ENCODE measurements at regions not wholly inside any gene's neighbourhood (a gene's known extent, or its start where the extent isn't known, plus 50 kb on each side); places are given as distances from the start of the nearest gene placed in this dataset.

- Histone ChIP-seq H3K9me3 (ENCODE audit: control insufficient read depth, insufficient read depth, low read length) (no peaks in the 10 kb centered on the region), H3K4me1 (ENCODE audit: insufficient read depth, low read length) (no peaks in the 10 kb centered on the region), H3K36me3 (ENCODE audit: insufficient read depth, low read length) (no peaks in the 10 kb centered on the region)
These were observed 207.1 kb upstream of the RHOBTB1 start for GRCh38 chr10:61151059-61151458.

GRCh38 chr10:61148451-61148850 is 204.5 kb upstream of the RHOBTB1 start:
- Histone ChIP-seq H3K9me3 (ENCODE audit: control insufficient read depth, insufficient read depth, low read length) (no peaks in the 10 kb centered on the region), H3K9ac (ENCODE audit: low read depth, low read length) (no peak overlapping the region), H3K36me3 (ENCODE audit: insufficient read depth, low read length) (no peaks in the 10 kb centered on the region), H3K4me1 (ENCODE audit: insufficient read depth, low read length) (no peaks in the 10 kb centered on the region)

More at GRCh38 chr10:61151059-61151458, 207.1 kb upstream of the RHOBTB1 start:
- H3K9ac ChIP-seq (ENCODE audit: low read depth, low read length) = no peak overlapping the region

GRCh38 chr10:61142987-61143386 is 199.0 kb upstream of the RHOBTB1 start:
- Histone ChIP-seq H3K36me3 (ENCODE audit: insufficient read depth, low read length) (no peaks in the 10 kb centered on the region), H3K9me3 (ENCODE audit: control insufficient read depth, insufficient read depth, low read length) (no peaks in the 10 kb centered on the region), H3K9ac (ENCODE audit: low read depth, low read length) (no peak overlapping the region), H3K4me1 (ENCODE audit: insufficient read depth, low read length) (peaks cover 2% of the 10 kb centered on the region; the same call in 1 of the 2 replicates)

GRCh38 chr10:61140765-61141392 is 196.9 kb upstream of the RHOBTB1 start:
- Histone ChIP-seq H3K36me3 (ENCODE audit: insufficient read depth, low read length) (no peaks in the 10 kb centered on the region), H3K9ac (ENCODE audit: low read depth, low read length) (no peak overlapping the region), H3K9me3 (ENCODE audit: control insufficient read depth, insufficient read depth, low read length) (no peaks in the 10 kb centered on the region), H3K4me1 (ENCODE audit: insufficient read depth, low read length) (peaks cover 17% of the 10 kb centered on the region)

GRCh38 chr10:61139592-61139953 is 195.6 kb upstream of the RHOBTB1 start:
- H3K9ac ChIP-seq (ENCODE audit: low read depth, low read length) = no peak overlapping the region
- no peaks in the 10 kb centered on the region for H3K9me3 ChIP-seq (ENCODE audit: control insufficient read depth, insufficient read depth, low read length)
- H3K36me3 ChIP-seq (ENCODE audit: insufficient read depth, low read length) = no peaks in the 10 kb centered on the region
- H3K4me1 ChIP-seq (ENCODE audit: insufficient read depth, low read length) = peaks cover 22% of the 10 kb centered on the region

GRCh38 chr10:61138708-61139591 is 195.0 kb upstream of the RHOBTB1 start:
- Histone ChIP-seq H3K9ac (ENCODE audit: low read depth, low read length) (no peak overlapping the region), H3K36me3 (ENCODE audit: insufficient read depth, low read length) (no peaks in the 10 kb centered on the region), H3K9me3 (ENCODE audit: control insufficient read depth, insufficient read depth, low read length) (no peaks in the 10 kb centered on the region), H3K4me1 (ENCODE audit: insufficient read depth, low read length) (peaks cover 22% of the 10 kb centered on the region)

- Histone ChIP-seq H3K36me3 (ENCODE audit: insufficient read depth, low read length) (no peaks in the 10 kb centered on the region), H3K9ac (ENCODE audit: low read depth, low read length) (no peak overlapping the region), H3K9me3 (ENCODE audit: control insufficient read depth, insufficient read depth, low read length) (peaks cover 12% of the 10 kb centered on the region), H3K4me1 (ENCODE audit: insufficient read depth, low read length) (peaks cover 22% of the 10 kb centered on the region)
These were observed 192.2 kb upstream of the RHOBTB1 start for GRCh38 chr10:61136139-61136538.

- H3K4me1 ChIP-seq (ENCODE audit: insufficient read depth, low read length) = peaks cover 22% of the 10 kb centered on the region
- peaks cover 12% of the 10 kb centered on the region for H3K9me3 ChIP-seq (ENCODE audit: control insufficient read depth, insufficient read depth, low read length)
- H3K36me3 ChIP-seq (ENCODE audit: insufficient read depth, low read length) = no peaks in the 10 kb centered on the region
- no peak overlapping the region for H3K9ac ChIP-seq (ENCODE audit: low read depth, low read length)
These were observed 191.3 kb upstream of the RHOBTB1 start for GRCh38 chr10:61135276-61135721.

GRCh38 chr10:61130366-61130765 is 186.4 kb upstream of the RHOBTB1 start:
- Histone ChIP-seq H3K4me1 (ENCODE audit: insufficient read depth, low read length) (no peaks in the 10 kb centered on the region), H3K36me3 (ENCODE audit: insufficient read depth, low read length) (no peaks in the 10 kb centered on the region), H3K9ac (ENCODE audit: low read depth, low read length) (no peak overlapping the region), H3K9me3 (ENCODE audit: control insufficient read depth, insufficient read depth, low read length) (peaks cover 12% of the 10 kb centered on the region)

- no peak overlapping the region for H3K9ac ChIP-seq (ENCODE audit: low read depth, low read length)
- no peaks in the 10 kb centered on the region for H3K36me3 ChIP-seq (ENCODE audit: insufficient read depth, low read length)
- peaks cover 6% of the 10 kb centered on the region for H3K9me3 ChIP-seq (ENCODE audit: control insufficient read depth, insufficient read depth, low read length)
- H3K4me1 ChIP-seq (ENCODE audit: insufficient read depth, low read length) = no peaks in the 10 kb centered on the region
These were observed 184.2 kb upstream of the RHOBTB1 start for GRCh38 chr10:61128196-61128595.

GRCh38 chr10:61125560-61126170 is 181.7 kb upstream of the RHOBTB1 start:
- Histone ChIP-seq H3K4me1 (ENCODE audit: insufficient read depth, low read length) (no peaks in the 10 kb centered on the region), H3K36me3 (ENCODE audit: insufficient read depth, low read length) (no peaks in the 10 kb centered on the region), H3K9ac (ENCODE audit: low read depth, low read length) (no peak overlapping the region), H3K9me3 (ENCODE audit: control insufficient read depth, insufficient read depth, low read length) (no peaks in the 10 kb centered on the region)

- H3K4me1 ChIP-seq (ENCODE audit: insufficient read depth, low read length) = no peaks in the 10 kb centered on the region
- no peaks in the 10 kb centered on the region for H3K9me3 ChIP-seq (ENCODE audit: control insufficient read depth, insufficient read depth, low read length)
- no peaks in the 10 kb centered on the region for H3K36me3 ChIP-seq (ENCODE audit: insufficient read depth, low read length)
These were observed 181.0 kb upstream of the RHOBTB1 start for GRCh38 chr10:61124756-61125530.

GRCh38 chr10:61120805-61121204 is 176.8 kb upstream of the RHOBTB1 start:
- H3K36me3 ChIP-seq (ENCODE audit: insufficient read depth, low read length) = no peaks in the 10 kb centered on the region
- H3K9ac ChIP-seq (ENCODE audit: low read depth, low read length) = no peak overlapping the region
- H3K4me1 ChIP-seq (ENCODE audit: insufficient read depth, low read length) = no peaks in the 10 kb centered on the region
- H3K9me3 ChIP-seq (ENCODE audit: control insufficient read depth, insufficient read depth, low read length) = no peaks in the 10 kb centered on the region

More at GRCh38 chr10:61124756-61125530, 181.0 kb upstream of the RHOBTB1 start:
- no peak overlapping the region for H3K9ac ChIP-seq (ENCODE audit: low read depth, low read length)

- Histone ChIP-seq H3K9me3 (ENCODE audit: control insufficient read depth, insufficient read depth, low read length) (no peaks in the 10 kb centered on the region), H3K9ac (ENCODE audit: low read depth, low read length) (no peak overlapping the region), H3K4me1 (ENCODE audit: insufficient read depth, low read length) (no peaks in the 10 kb centered on the region), H3K36me3 (ENCODE audit: insufficient read depth, low read length) (no peaks in the 10 kb centered on the region)
These were observed 175.6 kb upstream of the RHOBTB1 start for GRCh38 chr10:61119573-61119972.
